ENCODE measurements at regions not wholly inside any gene's neighbourhood (a gene's known extent, or its start where the extent isn't known, plus 50 kb on each side); places are given as distances from the start of the nearest gene placed in this dataset.

DNA sequence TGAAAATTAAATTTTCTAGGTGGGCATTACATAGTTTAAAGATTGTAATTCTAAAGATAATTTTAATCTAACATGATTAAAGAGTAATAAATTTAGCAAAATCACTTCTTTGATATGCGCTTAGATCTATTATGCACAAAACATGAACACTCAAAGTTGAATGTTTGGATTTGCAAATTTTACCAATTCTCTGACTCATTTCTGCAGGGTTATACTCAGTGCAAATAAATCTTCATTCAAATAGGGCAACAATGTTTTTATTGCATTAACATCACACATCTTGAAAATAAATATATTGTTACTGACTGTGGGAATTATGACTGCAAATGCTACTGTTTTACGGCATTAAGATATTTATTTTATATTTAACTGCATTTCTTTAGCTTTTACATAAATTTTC, 110.7 kb downstream of the OGFRL1 start:
- no peak for FAIRE-seq

DNA sequence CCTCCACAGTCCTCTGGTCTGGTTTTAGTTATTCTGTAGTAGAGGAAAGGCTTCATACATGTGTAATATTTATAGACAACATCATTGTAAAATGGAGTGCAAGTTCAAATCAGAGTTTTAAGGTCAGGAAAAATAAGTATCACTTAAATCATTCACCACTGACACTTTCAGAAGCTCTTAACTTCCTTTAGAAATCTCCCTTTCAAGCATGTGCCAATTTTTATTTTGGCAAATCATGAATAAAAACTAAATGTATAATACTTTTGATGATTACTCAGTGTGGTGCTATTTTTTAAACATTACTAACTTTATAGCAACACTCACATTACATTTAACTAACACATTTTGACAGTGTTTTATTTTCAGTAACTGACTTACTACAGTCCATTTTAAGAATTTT, 112.2 kb downstream of the OGFRL1 start:
- no peak for FAIRE-seq

DNA sequence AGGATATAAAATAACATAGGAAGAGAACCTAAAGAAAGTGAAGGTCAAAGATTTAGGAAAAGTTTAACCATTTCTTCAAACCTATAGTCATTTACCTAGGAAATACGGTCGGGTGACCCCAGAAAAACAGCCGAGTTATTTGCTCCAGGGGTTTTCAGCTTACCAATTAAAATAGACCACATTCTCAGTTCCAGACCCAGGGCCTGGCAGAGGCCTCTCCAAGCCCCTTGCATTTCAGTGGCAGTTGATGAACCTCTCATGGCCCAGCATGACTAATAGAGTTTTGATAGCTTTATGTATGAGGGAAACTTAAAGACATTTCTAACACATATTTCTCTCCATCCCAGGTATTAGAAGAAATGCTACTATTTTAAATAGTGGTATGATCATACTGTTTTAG, 113.5 kb downstream of the OGFRL1 start:
- no peak for FAIRE-seq

DNA sequence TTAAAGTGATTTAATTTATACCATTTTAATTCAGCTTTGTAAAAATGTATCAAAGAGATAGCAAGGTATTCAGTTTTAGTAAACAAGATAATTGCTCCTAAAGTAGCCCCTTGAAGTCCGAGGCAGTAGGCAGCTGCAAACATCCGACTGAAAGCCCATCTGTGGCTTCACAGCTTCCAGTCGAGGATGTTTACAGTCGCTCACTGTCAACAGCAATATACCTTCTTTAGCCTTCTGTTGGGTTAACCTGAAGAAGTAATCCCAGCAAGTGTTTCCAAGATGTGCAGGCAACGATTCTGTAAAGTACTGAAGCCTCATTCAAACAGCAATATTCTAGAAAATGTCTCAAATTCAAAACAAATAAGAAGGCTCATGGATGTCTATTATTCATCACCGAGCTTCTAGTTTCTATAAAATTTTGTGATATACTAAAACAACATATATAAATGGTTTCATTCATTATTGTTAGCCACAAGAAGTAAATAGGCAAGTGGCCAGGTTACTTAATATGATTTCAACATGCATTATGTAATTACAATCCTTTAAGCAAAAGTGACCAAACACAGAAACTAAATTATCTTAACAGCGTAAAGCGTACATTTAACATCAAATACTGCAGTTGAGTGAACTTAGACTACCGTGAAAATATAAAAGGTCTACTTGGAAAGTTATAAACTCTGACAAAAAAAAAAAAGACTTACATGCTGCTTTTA, 115.0 kb downstream of the OGFRL1 start:
- FAIRE-seq = no peak

DNA sequence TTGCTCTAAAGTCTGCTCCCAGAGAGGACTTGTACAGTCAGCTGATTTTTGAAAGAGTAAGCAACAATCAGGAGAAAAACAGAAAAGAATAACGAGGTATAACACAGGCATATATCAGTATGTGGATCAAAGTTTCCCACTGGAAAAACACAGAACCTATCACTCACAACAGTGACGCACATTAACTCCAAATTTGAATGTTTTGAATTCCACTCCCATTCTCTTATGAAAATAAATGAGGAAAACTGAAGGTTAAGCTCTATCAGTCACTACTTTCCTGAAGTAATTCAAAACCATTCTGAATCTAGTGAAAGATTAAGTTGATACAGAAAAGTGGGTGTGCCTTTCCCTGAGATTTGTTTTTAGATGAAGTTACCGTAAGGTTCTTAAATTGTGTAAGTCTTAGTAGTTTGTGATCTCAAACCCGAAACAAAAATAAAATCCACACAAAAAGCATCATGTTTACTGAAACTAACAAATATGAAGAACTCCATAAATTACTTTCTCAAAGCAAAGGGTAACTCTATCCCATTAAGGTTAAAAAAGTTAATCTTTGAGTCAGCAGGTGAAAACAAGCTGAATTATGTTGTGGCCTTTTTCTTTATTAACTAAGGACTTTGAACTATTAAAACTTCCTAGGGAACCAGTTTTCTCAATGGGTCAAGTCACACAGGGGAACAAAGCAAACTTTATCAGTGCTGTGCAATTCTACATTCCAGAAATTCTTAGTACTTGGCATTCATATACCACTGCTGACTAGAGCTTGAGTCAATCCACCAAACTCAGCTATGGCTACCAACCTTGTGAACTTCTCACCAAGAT, 115.7 kb downstream of the OGFRL1 start:
- FAIRE-seq = no peak

DNA sequence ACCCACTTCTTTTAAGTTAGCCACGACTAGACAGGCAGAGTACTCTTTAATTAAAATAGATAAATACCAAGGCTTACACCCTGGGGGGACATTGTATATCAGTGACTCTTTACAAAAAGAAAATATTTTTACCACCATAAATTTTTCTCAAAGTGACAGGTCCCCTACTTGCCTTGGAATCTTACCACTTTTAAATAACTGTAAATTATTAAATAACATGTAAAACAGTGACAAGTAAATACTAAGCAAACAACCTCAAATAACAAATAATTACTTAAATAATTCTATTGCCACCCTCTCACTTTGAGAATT, 116.3 kb downstream of the OGFRL1 start:
- no peak for FAIRE-seq

DNA sequence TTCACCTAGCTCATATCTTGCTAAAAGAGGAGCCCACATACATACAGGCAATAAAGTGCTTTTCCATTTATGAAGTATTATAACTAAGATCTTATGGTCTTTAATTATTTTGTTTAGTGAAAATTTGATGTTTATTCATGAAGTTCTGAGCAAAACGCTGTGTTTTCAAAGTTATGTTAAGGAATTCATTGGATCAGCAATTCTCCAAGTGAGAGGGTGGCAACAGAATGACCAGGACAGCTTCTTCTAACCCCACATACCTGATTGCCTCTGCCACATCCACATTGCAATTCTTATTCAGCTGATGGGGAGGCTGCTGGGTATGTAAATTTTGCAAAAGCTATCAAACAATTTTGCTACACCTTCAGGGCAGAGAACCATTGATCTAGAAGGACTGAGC, 116.8 kb downstream of the OGFRL1 start:
- no peak for FAIRE-seq

DNA sequence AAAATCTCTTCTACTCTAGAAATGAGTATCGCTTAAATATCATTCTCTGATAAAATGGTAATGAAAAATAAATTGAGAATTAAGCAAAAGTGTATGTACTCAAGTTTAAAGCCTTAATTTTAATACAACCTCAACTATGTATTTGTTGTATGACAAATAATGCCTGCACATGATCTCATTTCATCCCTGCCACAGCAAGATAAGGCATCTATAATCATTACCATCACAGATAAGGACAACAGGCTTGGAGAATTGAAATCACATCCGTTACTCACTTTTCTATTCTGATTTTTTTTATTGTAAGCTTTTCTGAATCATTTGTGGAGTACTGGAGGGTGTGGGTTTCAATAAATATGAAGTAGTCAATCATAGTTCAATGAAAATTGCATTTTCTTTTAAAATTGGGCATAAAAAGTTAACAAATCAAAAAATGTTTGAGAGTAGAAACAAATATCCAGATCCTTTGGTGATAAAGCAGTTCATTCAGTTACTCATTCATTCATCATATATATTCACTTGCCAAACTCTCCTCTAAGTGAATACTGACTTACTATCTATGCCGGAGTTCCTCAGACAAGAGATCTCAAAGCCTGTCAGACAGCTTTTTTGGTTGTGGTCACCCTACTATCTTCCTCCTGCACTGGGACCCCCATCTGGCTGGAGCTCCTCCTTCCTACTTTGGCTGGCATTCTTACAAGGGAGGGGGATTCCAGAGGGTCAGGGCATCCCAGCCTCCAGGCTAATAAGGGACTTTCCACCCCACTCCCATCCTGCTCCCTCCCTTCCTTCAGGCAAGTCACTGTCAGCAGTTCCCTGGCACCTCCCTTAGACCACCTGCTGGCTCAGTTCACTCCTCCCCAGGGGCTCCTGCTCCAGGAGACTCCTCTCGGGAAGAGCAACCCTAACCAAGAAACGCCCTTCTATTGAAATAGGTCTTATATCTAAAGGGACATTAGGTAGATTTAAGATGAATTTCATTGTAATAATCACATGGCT, 118.6 kb downstream of the OGFRL1 start:
- FAIRE-seq = no peak

DNA sequence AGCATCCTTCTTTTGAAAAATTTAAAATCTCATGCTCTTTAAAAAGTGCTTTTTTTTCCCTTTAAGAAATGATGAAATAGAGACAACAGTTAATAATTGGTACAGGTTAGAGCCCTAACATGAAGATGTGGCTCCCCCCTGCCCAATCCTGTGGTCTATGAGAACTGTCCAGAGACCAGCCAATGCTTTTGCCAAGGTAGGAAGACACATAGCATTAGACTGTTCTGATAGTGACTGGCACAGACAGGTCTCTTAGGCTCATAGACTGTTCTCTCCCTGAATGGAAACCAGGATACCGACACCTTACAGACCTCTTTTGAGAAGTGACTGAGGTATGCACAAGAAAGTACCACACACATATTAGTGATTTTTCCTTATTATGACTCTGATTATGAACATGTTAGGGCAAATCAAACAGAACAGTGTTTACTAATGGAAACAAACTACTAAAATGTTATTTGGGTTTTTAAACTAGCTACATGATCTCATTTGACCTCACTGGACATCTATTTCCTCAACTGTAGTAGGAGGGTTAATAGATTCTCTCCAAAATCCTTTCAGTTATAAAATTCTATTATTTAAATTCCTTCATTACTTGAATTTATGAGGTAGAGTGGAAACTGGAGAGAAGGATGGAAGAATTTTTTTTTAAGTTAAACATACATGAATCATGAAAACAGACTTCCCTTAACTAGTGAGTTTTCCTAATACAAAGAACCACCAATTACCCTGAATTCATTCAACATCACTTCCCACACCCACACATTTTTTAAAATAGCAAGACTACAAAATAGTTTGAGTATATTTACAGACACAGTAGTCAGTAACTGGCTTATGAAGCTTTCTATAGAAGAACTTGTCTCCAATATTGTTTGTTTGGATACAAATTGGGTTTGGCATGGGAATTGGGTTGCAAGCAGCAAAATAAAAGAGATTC, 120.4 kb downstream of the OGFRL1 start:
- FAIRE-seq = no peak

DNA sequence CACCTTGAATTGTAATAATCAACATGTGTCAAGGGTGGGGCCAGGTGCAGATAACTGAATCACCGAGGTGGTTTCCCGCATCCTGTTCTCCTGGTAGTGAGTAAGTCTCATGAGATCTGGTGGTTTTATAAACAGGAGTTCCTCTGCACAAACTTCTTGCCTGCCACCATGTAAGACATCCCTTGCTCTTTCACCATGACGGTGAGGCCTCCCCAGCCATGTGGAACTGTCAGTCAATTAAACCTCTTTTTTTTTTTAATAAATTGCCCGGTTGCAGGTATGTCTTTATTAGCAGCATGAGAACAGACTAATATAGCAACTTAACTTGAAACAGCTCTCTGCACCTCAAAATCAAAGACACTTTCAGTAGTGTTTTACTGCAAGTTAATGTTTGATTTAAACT, 121.6 kb downstream of the OGFRL1 start:
- FAIRE-seq = no peak

DNA sequence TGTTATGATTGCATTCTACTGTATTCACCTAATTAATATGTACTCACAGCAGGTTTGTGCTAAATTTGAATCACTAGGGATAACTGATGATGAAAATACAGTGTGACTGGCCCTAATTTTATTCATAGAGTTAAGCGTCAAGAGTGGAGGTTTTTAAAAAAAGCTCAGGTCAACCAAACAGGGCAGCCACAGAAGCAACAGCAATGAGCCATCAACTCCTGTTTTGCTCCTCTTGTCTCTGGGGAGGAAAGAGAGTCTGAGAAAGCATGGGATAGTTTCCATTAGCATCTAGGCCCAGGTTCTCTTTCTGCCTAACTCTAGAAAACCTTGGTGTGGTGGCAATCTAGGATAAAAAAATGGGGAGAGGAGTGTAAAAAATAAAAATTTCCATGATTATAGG, 122.1 kb downstream of the OGFRL1 start:
- no peak for FAIRE-seq

DNA sequence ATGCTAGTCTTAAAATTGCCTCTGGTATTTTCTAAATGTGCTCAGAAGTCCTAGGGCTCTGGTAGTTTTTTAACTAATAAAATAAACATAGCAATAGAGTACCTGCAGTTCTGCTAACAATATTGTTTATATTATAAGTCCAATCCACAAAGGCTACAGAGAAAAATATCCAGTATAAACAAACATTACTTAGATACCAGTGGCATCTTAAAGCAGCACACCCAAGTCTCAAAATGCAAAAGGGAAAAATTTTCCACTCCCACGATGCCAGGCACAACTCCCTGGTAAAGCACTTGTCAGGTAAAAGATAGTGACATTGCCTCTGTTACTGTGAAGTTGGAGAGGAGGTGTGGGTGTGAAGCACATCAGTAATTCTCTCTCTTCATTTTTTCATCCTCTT, 123.3 kb downstream of the OGFRL1 start:
- FAIRE-seq = no peak

DNA sequence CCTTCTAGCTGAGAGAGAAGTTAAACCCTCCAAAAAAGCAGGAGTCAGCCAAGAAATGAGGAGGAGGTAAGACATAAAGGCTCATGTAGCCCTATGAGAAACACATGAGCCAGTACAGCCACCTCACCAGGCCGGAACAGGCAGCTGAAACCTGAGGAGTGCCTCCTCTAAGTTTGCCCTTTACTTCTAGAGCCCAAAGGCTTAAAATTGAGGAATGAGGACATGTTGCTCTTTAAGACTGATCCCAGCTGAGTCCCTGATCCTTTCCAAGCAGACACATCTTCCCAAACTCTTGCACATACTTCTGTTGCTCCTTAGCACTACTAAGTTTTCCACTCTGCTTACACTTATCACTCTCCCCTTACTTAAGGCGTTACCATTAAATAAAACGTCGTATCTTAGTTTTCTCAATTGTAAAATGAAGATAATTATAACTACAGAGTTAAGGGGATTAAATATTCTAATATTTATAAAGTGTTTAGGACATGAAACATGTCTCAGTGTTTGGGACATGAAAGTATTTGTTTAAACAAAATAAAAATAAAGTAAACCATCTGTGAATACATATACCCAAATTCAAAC, 124.0 kb downstream of the OGFRL1 start:
- no peak for FAIRE-seq

DNA sequence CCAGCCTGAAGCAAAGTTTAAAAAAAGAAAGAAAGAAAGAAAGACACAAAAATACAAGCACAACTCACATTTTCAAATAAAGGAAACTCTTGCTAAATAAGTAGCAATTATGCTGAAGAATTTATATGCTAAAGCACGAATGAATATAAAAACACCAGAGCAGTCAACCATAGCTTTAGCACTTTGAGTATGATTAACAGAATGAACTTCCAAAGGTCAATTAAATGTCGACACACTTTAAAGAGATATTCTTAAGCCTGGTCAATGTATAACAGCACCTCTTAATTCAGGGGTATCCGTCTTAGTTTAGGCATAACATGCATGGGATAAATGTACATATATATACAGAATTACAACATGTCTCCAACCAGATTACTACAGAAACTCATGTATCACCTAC, 125.9 kb downstream of the OGFRL1 start:
- FAIRE-seq = no peak

DNA sequence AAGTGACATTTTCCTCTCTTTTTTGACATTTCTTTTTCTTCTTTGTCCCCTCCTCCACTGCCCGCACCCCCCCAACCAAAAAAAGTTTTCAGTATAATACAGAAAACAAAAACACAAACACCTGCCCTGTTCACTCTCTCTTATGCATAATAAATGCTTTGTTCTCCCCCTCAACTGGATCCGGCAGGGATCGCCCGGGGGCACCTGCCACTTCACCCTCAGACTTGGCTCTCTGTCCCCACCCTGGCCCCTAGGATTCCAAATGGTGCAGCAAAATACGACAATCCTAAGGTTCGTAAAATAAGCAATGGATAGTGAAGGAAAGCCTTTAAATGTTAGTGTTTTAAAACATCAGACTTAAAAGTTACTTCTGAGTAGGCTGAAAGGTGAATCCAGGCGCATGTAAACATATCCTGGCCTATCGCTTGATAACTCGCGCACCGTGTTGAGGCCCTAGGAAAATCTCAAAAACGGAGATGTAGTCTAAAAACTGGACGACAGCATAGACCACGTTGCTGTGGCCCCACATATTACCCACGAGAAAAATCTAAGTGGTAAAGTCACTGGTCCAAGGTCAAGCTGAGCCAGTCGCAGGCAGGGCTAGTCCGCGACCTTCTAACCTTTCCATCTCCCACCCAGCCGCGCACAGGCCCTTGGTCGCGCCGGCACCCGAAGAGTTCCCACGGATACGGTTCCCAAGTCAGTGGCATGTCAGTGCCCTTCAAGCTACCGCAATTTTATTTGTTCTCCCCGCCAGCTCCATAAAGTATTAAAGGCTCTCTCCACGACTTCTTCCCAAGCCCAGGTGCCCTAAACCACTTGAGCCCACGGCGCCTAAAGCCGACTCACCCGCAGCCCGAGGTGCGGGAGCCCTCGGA, 130.8 kb downstream of the OGFRL1 start:
- FAIRE-seq = no peak

DNA sequence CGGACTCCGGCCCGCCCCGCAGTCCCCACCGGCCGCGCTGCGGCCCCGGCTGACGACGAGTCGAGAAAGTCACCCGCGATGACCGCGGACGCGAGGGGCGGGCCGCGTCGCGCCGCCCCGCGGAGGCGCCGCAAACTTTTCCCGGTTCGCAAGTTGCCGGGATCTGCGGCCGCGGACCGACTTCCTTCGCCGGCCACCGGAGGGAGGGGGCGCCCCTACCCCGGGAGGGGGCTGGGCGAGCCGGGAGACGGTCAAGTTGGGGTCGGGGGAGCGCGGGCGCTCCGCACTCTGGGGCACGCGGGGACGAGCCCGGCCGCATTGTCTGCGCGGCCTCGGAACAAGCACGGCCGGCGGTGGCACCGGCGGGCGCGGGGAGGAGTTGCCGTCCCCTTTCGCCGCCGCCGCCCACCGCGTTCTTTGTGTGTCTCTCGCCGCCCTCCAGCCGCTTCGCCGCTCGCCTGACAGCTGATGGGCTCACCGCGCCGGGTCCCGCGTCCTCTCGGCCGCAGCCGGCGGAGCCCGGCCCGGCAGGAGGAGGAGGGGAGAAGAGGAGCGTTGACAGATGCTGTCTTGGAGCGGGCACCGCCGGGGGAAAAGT, 131.6 kb downstream of the OGFRL1 start:
- FAIRE-seq = no peak

DNA sequence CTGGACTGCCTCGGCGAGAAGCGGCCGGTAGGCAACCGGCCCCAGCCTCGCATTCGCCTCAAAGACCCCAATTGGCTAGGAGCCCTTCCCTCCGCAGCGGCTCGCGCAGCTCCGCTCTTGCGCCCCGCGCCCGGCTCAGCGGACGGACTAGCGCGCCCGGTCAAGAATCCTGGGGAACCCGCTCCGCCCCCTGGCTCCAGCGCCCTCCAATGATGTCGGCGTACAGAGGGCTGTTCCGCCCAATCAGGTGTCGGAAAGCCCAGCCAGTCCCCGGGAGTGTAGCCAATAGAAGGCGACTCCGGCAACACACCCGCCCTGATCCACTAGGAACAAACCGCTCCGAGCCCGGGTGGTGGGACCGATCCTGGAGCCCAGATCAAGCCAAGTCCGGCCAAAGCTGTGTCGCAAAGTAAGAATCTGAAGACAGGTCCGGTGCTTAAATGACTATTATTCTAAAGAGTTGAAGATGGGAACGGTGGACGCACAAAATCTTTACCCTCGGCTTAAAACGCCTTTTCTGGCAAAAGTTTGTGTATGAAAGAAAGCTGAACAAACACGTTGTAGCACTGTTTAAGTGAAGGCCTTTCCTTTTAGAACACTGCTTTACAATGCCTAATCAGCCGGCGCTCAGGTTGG, 132.2 kb downstream of the OGFRL1 start:
- FAIRE-seq = no peak

DNA sequence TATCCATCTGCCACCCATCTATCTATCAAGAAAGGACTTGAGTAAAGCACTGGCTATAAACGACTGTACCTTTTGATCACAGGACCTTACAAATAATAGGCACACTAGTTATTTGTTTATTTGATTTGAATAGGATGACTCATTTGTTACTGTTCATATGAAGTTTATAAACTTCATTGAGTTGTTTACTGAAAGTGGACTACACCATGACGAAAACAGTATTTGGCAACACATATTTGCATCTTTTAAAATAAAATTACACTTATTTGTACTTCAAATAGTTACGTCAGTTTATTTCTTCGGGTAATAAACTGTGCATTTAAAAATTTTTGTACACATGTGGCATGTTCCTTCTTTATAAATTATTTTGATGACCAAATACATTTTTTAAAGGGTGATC, 133.0 kb downstream of the OGFRL1 start:
- FAIRE-seq = no peak

DNA sequence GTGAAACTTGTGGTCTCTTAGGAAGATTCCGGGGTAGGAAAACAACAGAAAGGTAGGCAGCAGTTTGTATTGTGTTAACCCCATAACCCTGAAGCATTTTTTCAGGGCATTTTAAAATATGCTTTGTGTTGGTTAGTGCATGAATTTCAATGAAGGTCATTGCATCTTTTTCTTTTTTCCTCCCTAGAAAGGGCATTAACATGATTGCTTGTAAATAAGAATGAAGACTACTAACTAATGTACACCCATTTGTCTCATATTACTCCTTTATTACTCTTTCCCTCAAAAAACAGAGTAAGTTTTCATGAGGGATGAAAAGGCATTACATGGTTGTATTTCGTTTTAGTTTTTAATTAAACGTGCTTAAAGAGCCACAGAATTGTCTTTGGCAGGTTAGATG, 141.4 kb downstream of the OGFRL1 start:
- FAIRE-seq = no peak

DNA sequence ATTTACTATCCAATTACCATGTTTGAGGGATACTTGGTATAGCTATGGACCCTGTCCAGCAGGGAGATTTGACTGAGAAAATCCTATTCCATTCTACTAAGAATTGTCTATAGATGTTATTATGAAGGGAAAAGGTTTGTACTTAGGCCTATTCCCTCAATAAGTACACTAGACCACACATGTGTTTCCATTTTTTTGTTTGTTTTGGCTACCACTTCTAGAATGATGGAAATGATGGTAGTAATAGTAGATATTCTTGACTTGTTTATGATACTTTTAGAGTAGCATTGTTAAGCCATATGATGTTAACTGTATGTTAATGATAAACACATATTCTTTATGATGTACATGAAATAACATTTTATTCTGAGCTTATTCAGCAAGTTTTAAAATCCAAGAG, 144.8 kb downstream of the OGFRL1 start:
- no peak for FAIRE-seq
